Suprapubic skin (tissue), 4 donors: ENCODE measurements at regions not wholly inside any gene's neighbourhood (a gene's known extent, or its start where the extent isn't known, plus 50 kb on each side); places are given as distances from the start of the nearest gene placed in this dataset.

Source experiments
- EP300 ChIP-seq: sonication (generic); formaldehyde crosslinking; IDR thresholded peaks from one replicate; pipeline ENCODE4 v1.6.1; 2017; ENCODE audit warnings: antibody characterized with exemption
- POLR2AphosphoS5 ChIP-seq, 3 donors: sonication (generic); formaldehyde crosslinking; IDR thresholded peaks; one replicate each; pipeline ENCODE4 v1.6.1; 2017; ENCODE audit warnings: antibody characterized with exemption in 3 of 3
- TF ChIP-seq, protein P1 (sequence below), 2 donors: fragments of 200-600 bp in 1 of 2; fragments of 450-650 bp in 1 of 2; sonication (generic) in 1 of 2; IDR thresholded peaks; one replicate each; pipeline ENCODE4 v1.5.1; 2016 to 2019; ENCODE audit warnings: antibody characterized with exemption in 2 of 2, mild to moderate bottlenecking in 1 of 2, moderate library complexity in 1 of 2

DNA sequence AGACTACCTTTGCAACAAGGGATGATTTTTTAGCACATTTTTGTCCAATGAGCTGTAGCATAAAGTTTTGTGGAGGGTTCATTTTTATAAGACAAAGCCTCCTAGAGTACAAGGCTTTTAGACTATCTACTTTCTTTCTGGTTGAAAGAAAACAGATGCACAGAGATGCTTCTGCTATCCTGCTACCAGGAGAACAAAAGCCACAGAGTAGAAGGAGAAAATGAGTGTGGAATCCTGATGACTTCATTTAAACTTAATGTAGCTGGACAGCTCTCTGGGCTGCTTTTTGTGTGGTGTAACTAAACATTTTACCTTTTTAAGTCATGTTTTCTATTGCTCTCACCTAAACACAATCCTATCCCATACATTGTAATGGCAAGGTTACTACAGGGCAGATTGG, 1009.4 kb downstream of the TLE1 start:
- TF ChIP-seq POLR2AphosphoS5 (IDR thresholded peaks at IDR 0.05) = no peak
- TF ChIP-seq, protein P1, sequence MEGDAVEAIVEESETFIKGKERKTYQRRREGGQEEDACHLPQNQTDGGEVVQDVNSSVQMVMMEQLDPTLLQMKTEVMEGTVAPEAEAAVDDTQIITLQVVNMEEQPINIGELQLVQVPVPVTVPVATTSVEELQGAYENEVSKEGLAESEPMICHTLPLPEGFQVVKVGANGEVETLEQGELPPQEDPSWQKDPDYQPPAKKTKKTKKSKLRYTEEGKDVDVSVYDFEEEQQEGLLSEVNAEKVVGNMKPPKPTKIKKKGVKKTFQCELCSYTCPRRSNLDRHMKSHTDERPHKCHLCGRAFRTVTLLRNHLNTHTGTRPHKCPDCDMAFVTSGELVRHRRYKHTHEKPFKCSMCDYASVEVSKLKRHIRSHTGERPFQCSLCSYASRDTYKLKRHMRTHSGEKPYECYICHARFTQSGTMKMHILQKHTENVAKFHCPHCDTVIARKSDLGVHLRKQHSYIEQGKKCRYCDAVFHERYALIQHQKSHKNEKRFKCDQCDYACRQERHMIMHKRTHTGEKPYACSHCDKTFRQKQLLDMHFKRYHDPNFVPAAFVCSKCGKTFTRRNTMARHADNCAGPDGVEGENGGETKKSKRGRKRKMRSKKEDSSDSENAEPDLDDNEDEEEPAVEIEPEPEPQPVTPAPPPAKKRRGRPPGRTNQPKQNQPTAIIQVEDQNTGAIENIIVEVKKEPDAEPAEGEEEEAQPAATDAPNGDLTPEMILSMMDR (IDR thresholded peaks at IDR 0.05) = no peak
- no peak for TF ChIP-seq EP300
